Adipocyte (in vitro differentiated cells): ENCODE measurements at regions not wholly inside any gene's neighbourhood (a gene's known extent, or its start where the extent isn't known, plus 50 kb on each side); places are given as distances from the start of the nearest gene placed in this dataset.
A peak's percentile ranks its signal among the peaks of the same experiment; 100 is the strongest.

Experiments used
- DNase-seq: peaks from one replicate; pipeline ENCODE4 v3.0.0-alpha.2; 2015; ENCODE audit warnings: low read depth
- H3K27me3 ChIP-seq: replicated peaks from 2 replicates; pipeline ENCODE4 v1.7.0; 2013; ENCODE audit warnings: mild to moderate bottlenecking, low read length, moderate library complexity; ENCODE audit not compliant: control insufficient read depth, insufficient read depth
- H3K36me3 ChIP-seq: 2 replicates; pipeline ENCODE4 v1.7.0; 2013; ENCODE audit warnings: low read length, mild to moderate bottlenecking, moderate library complexity; ENCODE audit not compliant: control insufficient read depth, insufficient read depth, severe bottlenecking
- H3K4me1 ChIP-seq: 2 replicates; pipeline ENCODE4 v1.7.0; 2013; ENCODE audit warnings: mild to moderate bottlenecking, low read length, moderate library complexity; ENCODE audit not compliant: control insufficient read depth, insufficient read depth
- H3K4me3 ChIP-seq: 2 replicates; pipeline ENCODE4 v1.7.0; 2013; ENCODE audit warnings: mild to moderate bottlenecking, low read length, moderate library complexity
- H3K9ac ChIP-seq: 2 replicates; pipeline ENCODE4 v1.7.0; 2013; ENCODE audit warnings: mild to moderate bottlenecking, low read length, moderate library complexity
- H3K9me3 ChIP-seq: 2 replicates; pipeline ENCODE4 v1.7.0; 2013; ENCODE audit warnings: mild to moderate bottlenecking, low read length, moderate library complexity; ENCODE audit not compliant: control insufficient read depth

GRCh38 chr12:23084236-23084995, 459.4 kb downstream of the ETNK1 start:
- Histone ChIP-seq H3K4me1 (peaks cover 14% of the 10 kb centered on the region), H3K36me3 (no peaks in the 10 kb centered on the region), H3K27me3 (peaks cover 11% of the 10 kb centered on the region), H3K9me3 (no peaks in the 10 kb centered on the region), H3K4me3 (no peak overlapping the region), H3K9ac (no peak overlapping the region)
- DNase-seq: peak; percentile 9

GRCh38 chr12:23088594-23088993, 463.6 kb downstream of the ETNK1 start:
- no peaks in the 10 kb centered on the region for H3K36me3 ChIP-seq
- no peaks in the 10 kb centered on the region for H3K27me3 ChIP-seq
- H3K9ac ChIP-seq: no peak overlapping the region
- peaks cover 8% of the 10 kb centered on the region for H3K4me1 ChIP-seq
- H3K9me3 ChIP-seq: no peaks in the 10 kb centered on the region
- DNase-seq: no peak
- no peak overlapping the region for H3K4me3 ChIP-seq

GRCh38 chr12:23093488-23093887, 468.5 kb downstream of the ETNK1 start:
- no peak overlapping the region for H3K4me3 ChIP-seq
- H3K27me3 ChIP-seq: peaks cover 4% of the 10 kb centered on the region
- peak; percentile 3 for DNase-seq
- peaks cover 3% of the 10 kb centered on the region for H3K4me1 ChIP-seq
- no peaks in the 10 kb centered on the region for H3K9me3 ChIP-seq
- H3K9ac ChIP-seq: no peak overlapping the region
- H3K36me3 ChIP-seq: no peaks in the 10 kb centered on the region

GRCh38 chr12:23096321-23096720, 471.4 kb downstream of the ETNK1 start:
- H3K4me3 ChIP-seq: no peak overlapping the region
- no peaks in the 10 kb centered on the region for H3K9me3 ChIP-seq
- H3K4me1 ChIP-seq: peaks cover 15% of the 10 kb centered on the region
- H3K27me3 ChIP-seq: peaks cover 7% of the 10 kb centered on the region
- no peak for DNase-seq
- H3K36me3 ChIP-seq: no peaks in the 10 kb centered on the region
- no peak overlapping the region for H3K9ac ChIP-seq

- DNase-seq: no peak
- peaks cover 15% of the 10 kb centered on the region for H3K4me1 ChIP-seq
- H3K27me3 ChIP-seq: peaks cover 10% of the 10 kb centered on the region
- no peaks in the 10 kb centered on the region for H3K36me3 ChIP-seq
- no peak overlapping the region for H3K9ac ChIP-seq
- no peak overlapping the region for H3K4me3 ChIP-seq
- H3K9me3 ChIP-seq: no peaks in the 10 kb centered on the region
Observed at GRCh38 chr12:23098110-23098509, 473.1 kb downstream of the ETNK1 start.

- Histone ChIP-seq H3K9ac (no peak overlapping the region), H3K27me3 (peaks cover 10% of the 10 kb centered on the region), H3K4me1 (peaks cover 15% of the 10 kb centered on the region), H3K9me3 (no peaks in the 10 kb centered on the region), H3K4me3 (no peak overlapping the region), H3K36me3 (no peaks in the 10 kb centered on the region)
- no peak for DNase-seq
Observed at GRCh38 chr12:23098517-23098916, 473.5 kb downstream of the ETNK1 start.

- Histone ChIP-seq H3K27me3 (peaks cover 10% of the 10 kb centered on the region), H3K4me1 (peaks cover 15% of the 10 kb centered on the region), H3K9me3 (no peaks in the 10 kb centered on the region), H3K36me3 (no peaks in the 10 kb centered on the region), H3K4me3 (no peak overlapping the region), H3K9ac (no peak overlapping the region)
- no peak for DNase-seq
Observed at GRCh38 chr12:23099104-23099503, 474.1 kb downstream of the ETNK1 start.

- Histone ChIP-seq H3K9ac (no peak overlapping the region), H3K4me3 (no peak overlapping the region), H3K36me3 (no peaks in the 10 kb centered on the region), H3K9me3 (no peaks in the 10 kb centered on the region), H3K27me3 (peaks cover 10% of the 10 kb centered on the region), H3K4me1 (peaks cover 15% of the 10 kb centered on the region)
- no peak for DNase-seq
Observed at GRCh38 chr12:23099604-23100003, 474.6 kb downstream of the ETNK1 start.

- no peaks in the 10 kb centered on the region for H3K36me3 ChIP-seq
- H3K9ac ChIP-seq: no peak overlapping the region
- no peaks in the 10 kb centered on the region for H3K9me3 ChIP-seq
Observed at GRCh38 chr12:23108957-23109356, 484.0 kb downstream of the ETNK1 start.

GRCh38 chr12:23113781-23114180, 488.8 kb downstream of the ETNK1 start:
- no peak overlapping the region for H3K4me3 ChIP-seq
- no peaks in the 10 kb centered on the region for H3K9me3 ChIP-seq
- peaks cover 3% of the 10 kb centered on the region for H3K4me1 ChIP-seq
- H3K9ac ChIP-seq: no peak overlapping the region
- no peaks in the 10 kb centered on the region for H3K36me3 ChIP-seq
- H3K27me3 ChIP-seq: peaks cover 4% of the 10 kb centered on the region
- no peak for DNase-seq

More at GRCh38 chr12:23108957-23109356, 484.0 kb downstream of the ETNK1 start:
- H3K4me3 ChIP-seq: no peak overlapping the region
- H3K27me3 ChIP-seq: peaks cover 4% of the 10 kb centered on the region
- DNase-seq: no peak
- peaks cover 14% of the 10 kb centered on the region for H3K4me1 ChIP-seq

- Histone ChIP-seq H3K9me3 (no peaks in the 10 kb centered on the region), H3K9ac (no peak overlapping the region), H3K27me3 (peaks cover 4% of the 10 kb centered on the region), H3K4me3 (no peak overlapping the region), H3K4me1 (no peaks in the 10 kb centered on the region), H3K36me3 (no peaks in the 10 kb centered on the region)
- DNase-seq: no peak
Observed at GRCh38 chr12:23115984-23116383, 491.0 kb downstream of the ETNK1 start.

- no peak overlapping the region for H3K9ac ChIP-seq
- H3K4me1 ChIP-seq: no peaks in the 10 kb centered on the region
- peaks cover 7% of the 10 kb centered on the region for H3K27me3 ChIP-seq
- DNase-seq: no peak
- no peak overlapping the region for H3K4me3 ChIP-seq
- no peaks in the 10 kb centered on the region for H3K36me3 ChIP-seq
- H3K9me3 ChIP-seq: no peaks in the 10 kb centered on the region
Observed at GRCh38 chr12:23126794-23127193, 501.8 kb downstream of the ETNK1 start.
